Neural cell (in vitro differentiated cells): ENCODE measurements at regions not wholly inside any gene's neighbourhood (a gene's known extent, or its start where the extent isn't known, plus 50 kb on each side); places are given as distances from the start of the nearest gene placed in this dataset.

ENCODE experiments used
- H2AFZ ChIP-seq: fragments of 200-600, 300-800 bp; sonication (generic), shearing (Covaris generic); 2 replicates; pipeline ENCODE4 v1.6.0; 2014; ENCODE audit warnings: low read depth, mild to moderate bottlenecking, antibody characterized with exemption, low read length, moderate library complexity
- H3F3A ChIP-seq: fragments of 200-600 bp; shearing (Covaris generic); 2 replicates; pipeline ENCODE4 v1.6.1; 2016; ENCODE audit warnings: mild to moderate bottlenecking, moderate library complexity, mixed read lengths, antibody characterized with exemption, low read length; ENCODE audit not compliant: insufficient read depth, poor library complexity, severe bottlenecking
- H3K27ac ChIP-seq: fragments of 200-600, 300-800 bp; sonication (generic), shearing (Covaris generic); 2 replicates; pipeline ENCODE4 v1.5.1; 2014; ENCODE audit warnings: mild to moderate bottlenecking, low read length, moderate library complexity
- H3K27me3 ChIP-seq: fragments of 300-800, 200-600 bp; sonication (generic), shearing (Covaris generic); 2 replicates; pipeline ENCODE4 v1.6.0; 2014; ENCODE audit warnings: mild to moderate bottlenecking, low read depth, low read length, moderate library complexity; ENCODE audit not compliant: insufficient read depth
- H3K36me3 ChIP-seq: fragments of 300-800, 200-600 bp; sonication (generic), shearing (Covaris generic); 2 replicates; pipeline ENCODE4 v1.5.1; 2014; ENCODE audit warnings: mild to moderate bottlenecking, antibody characterized with exemption, low read length, moderate library complexity; ENCODE audit not compliant: insufficient read depth
- H3K4me2 ChIP-seq: fragments of 300-800, 200-600 bp; sonication (generic), shearing (Covaris generic); 2 replicates; pipeline ENCODE4 v1.6.0; 2014; ENCODE audit warnings: mild to moderate bottlenecking, low read length
- H3K4me3 ChIP-seq: fragments of 300-800, 200-600 bp; sonication (generic), shearing (Covaris generic); 2 replicates; pipeline ENCODE4 v1.5.1; 2014; ENCODE audit warnings: mild to moderate bottlenecking, low read length, moderate library complexity
- H3K79me2 ChIP-seq: fragments of 200-600 bp; shearing (Covaris generic); replicated peaks from 2 replicates; pipeline ENCODE4 v1.6.0; 2014; ENCODE audit warnings: mild to moderate bottlenecking, low read length, moderate library complexity; ENCODE audit not compliant: insufficient read depth
- H3K9ac ChIP-seq: fragments of 300-800, 200-600 bp; sonication (generic), shearing (Covaris generic); 2 replicates; pipeline ENCODE4 v1.6.1; 2016; ENCODE audit warnings: mild to moderate bottlenecking, low read length, mixed read lengths
- H3K9me2 ChIP-seq: fragments of 200-600 bp; shearing (Covaris generic); 2 replicates; pipeline ENCODE4 v1.6.1; 2016; ENCODE audit warnings: mild to moderate bottlenecking, low read length, mixed read lengths; ENCODE audit not compliant: insufficient read depth
- H3K9me3 ChIP-seq: fragments of 200-600, 300-800 bp; sonication (generic), shearing (Covaris generic); 2 replicates; pipeline ENCODE4 v1.6.1; 2016; ENCODE audit warnings: mild to moderate bottlenecking, mixed run types, low read length, moderate library complexity, mixed read lengths
- H4K20me1 ChIP-seq: fragments of 200-600 bp; shearing (Covaris generic); 2 replicates; pipeline ENCODE4 v1.6.1; 2016; ENCODE audit warnings: mild to moderate bottlenecking, mixed run types; ENCODE audit not compliant: insufficient read depth
- EP300 ChIP-seq: fragments of 450-650 bp; conservative IDR thresholded peaks from 2 replicates; pipeline ENCODE4 v1.6.1; 2014; ENCODE audit warnings: antibody characterized with exemption, mild to moderate bottlenecking, moderate library complexity; ENCODE audit not compliant: poor library complexity, severe bottlenecking
- EZH2 ChIP-seq: fragments of 200-600, 300-800 bp; shearing (Covaris generic), sonication (generic); IDR thresholded peaks from 2 replicates; pipeline ENCODE4 v1.6.1; 2014; ENCODE audit warnings: antibody characterized with exemption, low read length, borderline replicate concordance, mild to moderate bottlenecking; ENCODE audit not compliant: insufficient read depth, poor library complexity, severe bottlenecking
- MXI1 ChIP-seq: fragments of 450-650 bp; conservative IDR thresholded peaks from 2 replicates; pipeline ENCODE4 v1.6.1; 2014; ENCODE audit warnings: antibody characterized with exemption, mild to moderate bottlenecking; ENCODE audit not compliant: poor library complexity, severe bottlenecking
- POLR2AphosphoS5 ChIP-seq: IDR thresholded peaks from 2 replicates; pipeline ENCODE4 v1.6.1; 2012
- RAD21 ChIP-seq: fragments of 450-650 bp; conservative IDR thresholded peaks from 2 replicates; pipeline ENCODE4 v1.6.1; 2014; ENCODE audit warnings: antibody characterized with exemption, mild to moderate bottlenecking, moderate library complexity
- SMC3 ChIP-seq: fragments of 450-650 bp; conservative IDR thresholded peaks from 2 replicates; pipeline ENCODE4 v1.6.1; 2014; ENCODE audit warnings: antibody characterized with exemption, mild to moderate bottlenecking, moderate library complexity; ENCODE audit not compliant: poor library complexity
- TAF1 ChIP-seq: IDR thresholded peaks from 2 replicates; pipeline ENCODE4 v1.6.1; 2012; ENCODE audit warnings: low read depth
- TF ChIP-seq, protein P1 (sequence below): IDR thresholded peaks from 2 replicates; pipeline ENCODE4 v1.6.1; 2012; ENCODE audit warnings: borderline replicate concordance
- TF ChIP-seq, protein P2 (sequence below): fragments of 450-650 bp; IDR thresholded peaks from 2 replicates; pipeline ENCODE4 v1.5.1; 2014; ENCODE audit warnings: antibody characterized with exemption, mild to moderate bottlenecking, moderate library complexity; ENCODE audit not compliant: poor library complexity, severe bottlenecking

GRCh38 chr14:30389877-30390385, 169.0 kb upstream of the G2E3 start:
- Histone ChIP-seq H3K36me3 (no peaks in the 10 kb centered on the region), H3K27me3 (no peaks in the 10 kb centered on the region), H3K9me3 (no peaks in the 10 kb centered on the region), H3K79me2 (no peaks in the 10 kb centered on the region), H3K9me2 (no peaks in the 10 kb centered on the region), H2AFZ (no peak overlapping the region), H3K4me3 (no peak overlapping the region), H3K4me2 (no peak overlapping the region), H3F3A (no peaks in the 10 kb centered on the region), H3K9ac (no peak overlapping the region), H4K20me1 (no peaks in the 10 kb centered on the region), H3K27ac (no peak overlapping the region)
- TF ChIP-seq, protein P1, sequence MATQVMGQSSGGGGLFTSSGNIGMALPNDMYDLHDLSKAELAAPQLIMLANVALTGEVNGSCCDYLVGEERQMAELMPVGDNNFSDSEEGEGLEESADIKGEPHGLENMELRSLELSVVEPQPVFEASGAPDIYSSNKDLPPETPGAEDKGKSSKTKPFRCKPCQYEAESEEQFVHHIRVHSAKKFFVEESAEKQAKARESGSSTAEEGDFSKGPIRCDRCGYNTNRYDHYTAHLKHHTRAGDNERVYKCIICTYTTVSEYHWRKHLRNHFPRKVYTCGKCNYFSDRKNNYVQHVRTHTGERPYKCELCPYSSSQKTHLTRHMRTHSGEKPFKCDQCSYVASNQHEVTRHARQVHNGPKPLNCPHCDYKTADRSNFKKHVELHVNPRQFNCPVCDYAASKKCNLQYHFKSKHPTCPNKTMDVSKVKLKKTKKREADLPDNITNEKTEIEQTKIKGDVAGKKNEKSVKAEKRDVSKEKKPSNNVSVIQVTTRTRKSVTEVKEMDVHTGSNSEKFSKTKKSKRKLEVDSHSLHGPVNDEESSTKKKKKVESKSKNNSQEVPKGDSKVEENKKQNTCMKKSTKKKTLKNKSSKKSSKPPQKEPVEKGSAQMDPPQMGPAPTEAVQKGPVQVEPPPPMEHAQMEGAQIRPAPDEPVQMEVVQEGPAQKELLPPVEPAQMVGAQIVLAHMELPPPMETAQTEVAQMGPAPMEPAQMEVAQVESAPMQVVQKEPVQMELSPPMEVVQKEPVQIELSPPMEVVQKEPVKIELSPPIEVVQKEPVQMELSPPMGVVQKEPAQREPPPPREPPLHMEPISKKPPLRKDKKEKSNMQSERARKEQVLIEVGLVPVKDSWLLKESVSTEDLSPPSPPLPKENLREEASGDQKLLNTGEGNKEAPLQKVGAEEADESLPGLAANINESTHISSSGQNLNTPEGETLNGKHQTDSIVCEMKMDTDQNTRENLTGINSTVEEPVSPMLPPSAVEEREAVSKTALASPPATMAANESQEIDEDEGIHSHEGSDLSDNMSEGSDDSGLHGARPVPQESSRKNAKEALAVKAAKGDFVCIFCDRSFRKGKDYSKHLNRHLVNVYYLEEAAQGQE, result no peak
- TF ChIP-seq MXI1 (no peak), SMC3 (no peak), EZH2 (no peak), RAD21 (no peak), EP300 (no peak), TAF1 (no peak), POLR2AphosphoS5 (no peak)
- TF ChIP-seq, protein P2, sequence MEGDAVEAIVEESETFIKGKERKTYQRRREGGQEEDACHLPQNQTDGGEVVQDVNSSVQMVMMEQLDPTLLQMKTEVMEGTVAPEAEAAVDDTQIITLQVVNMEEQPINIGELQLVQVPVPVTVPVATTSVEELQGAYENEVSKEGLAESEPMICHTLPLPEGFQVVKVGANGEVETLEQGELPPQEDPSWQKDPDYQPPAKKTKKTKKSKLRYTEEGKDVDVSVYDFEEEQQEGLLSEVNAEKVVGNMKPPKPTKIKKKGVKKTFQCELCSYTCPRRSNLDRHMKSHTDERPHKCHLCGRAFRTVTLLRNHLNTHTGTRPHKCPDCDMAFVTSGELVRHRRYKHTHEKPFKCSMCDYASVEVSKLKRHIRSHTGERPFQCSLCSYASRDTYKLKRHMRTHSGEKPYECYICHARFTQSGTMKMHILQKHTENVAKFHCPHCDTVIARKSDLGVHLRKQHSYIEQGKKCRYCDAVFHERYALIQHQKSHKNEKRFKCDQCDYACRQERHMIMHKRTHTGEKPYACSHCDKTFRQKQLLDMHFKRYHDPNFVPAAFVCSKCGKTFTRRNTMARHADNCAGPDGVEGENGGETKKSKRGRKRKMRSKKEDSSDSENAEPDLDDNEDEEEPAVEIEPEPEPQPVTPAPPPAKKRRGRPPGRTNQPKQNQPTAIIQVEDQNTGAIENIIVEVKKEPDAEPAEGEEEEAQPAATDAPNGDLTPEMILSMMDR, result no peak

GRCh38 chr14:30395065-30395464, 163.9 kb upstream of the G2E3 start:
- Histone ChIP-seq H3K9ac (no peak overlapping the region), H3K4me3 (no peak overlapping the region), H3K27ac (no peak overlapping the region), H3K9me2 (no peaks in the 10 kb centered on the region), H2AFZ (no peak overlapping the region), H3K4me2 (no peak overlapping the region), H3K79me2 (no peaks in the 10 kb centered on the region), H3K9me3 (no peaks in the 10 kb centered on the region), H4K20me1 (no peaks in the 10 kb centered on the region), H3K36me3 (no peaks in the 10 kb centered on the region), H3F3A (no peaks in the 10 kb centered on the region), H3K27me3 (no peaks in the 10 kb centered on the region)
- TF ChIP-seq, protein P2, result no peak
- TF ChIP-seq, protein P1, result no peak
- TF ChIP-seq RAD21 (no peak), POLR2AphosphoS5 (no peak), TAF1 (no peak), EP300 (no peak), EZH2 (no peak)
